ENCODE measurements at regions not wholly inside any gene's neighbourhood (a gene's known extent, or its start where the extent isn't known, plus 50 kb on each side); places are given as distances from the start of the nearest gene placed in this dataset.
A peak's percentile ranks its signal among the peaks of the same experiment; 100 is the strongest.

DNA sequence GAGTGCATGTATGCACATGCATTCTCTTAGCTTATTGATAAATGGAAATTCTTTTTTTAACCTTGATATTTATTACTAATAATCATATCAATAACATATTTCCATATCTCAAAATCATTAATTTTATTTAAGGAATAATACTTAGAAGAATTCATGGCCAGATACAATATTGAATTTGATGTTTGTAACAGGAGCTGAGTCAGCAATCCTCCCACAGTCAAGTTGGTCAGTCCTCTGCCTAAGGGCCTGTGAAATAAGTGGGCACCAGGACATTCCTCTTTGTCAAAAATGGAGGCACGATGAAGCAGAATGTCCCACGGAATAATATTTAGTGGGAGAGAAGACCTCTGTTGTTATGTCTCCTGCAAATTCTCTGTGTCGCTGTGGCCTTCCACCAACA lies 148.6 kb downstream of the LRRC70 start:
- DNase-seq (ENCODE audit: low read depth, low spot score): no peak
- Mint-ChIP-seq H3K36me3 (ENCODE audit: low read depth) (no peaks in the 10 kb centered on the region), H3K9me3 (peaks cover 5% of the 10 kb centered on the region), H3K4me1 (no peaks in the 10 kb centered on the region), H3K27ac (ENCODE audit: unreplicated experiment) (no peak overlapping the region), H3K4me3 (no peak overlapping the region), H3K27me3 (ENCODE audit: low read depth) (peaks cover 5% of the 10 kb centered on the region)
- TF ChIP-seq, protein P1, sequence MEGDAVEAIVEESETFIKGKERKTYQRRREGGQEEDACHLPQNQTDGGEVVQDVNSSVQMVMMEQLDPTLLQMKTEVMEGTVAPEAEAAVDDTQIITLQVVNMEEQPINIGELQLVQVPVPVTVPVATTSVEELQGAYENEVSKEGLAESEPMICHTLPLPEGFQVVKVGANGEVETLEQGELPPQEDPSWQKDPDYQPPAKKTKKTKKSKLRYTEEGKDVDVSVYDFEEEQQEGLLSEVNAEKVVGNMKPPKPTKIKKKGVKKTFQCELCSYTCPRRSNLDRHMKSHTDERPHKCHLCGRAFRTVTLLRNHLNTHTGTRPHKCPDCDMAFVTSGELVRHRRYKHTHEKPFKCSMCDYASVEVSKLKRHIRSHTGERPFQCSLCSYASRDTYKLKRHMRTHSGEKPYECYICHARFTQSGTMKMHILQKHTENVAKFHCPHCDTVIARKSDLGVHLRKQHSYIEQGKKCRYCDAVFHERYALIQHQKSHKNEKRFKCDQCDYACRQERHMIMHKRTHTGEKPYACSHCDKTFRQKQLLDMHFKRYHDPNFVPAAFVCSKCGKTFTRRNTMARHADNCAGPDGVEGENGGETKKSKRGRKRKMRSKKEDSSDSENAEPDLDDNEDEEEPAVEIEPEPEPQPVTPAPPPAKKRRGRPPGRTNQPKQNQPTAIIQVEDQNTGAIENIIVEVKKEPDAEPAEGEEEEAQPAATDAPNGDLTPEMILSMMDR (conservative IDR thresholded peaks at IDR 0.05): no peak

DNA sequence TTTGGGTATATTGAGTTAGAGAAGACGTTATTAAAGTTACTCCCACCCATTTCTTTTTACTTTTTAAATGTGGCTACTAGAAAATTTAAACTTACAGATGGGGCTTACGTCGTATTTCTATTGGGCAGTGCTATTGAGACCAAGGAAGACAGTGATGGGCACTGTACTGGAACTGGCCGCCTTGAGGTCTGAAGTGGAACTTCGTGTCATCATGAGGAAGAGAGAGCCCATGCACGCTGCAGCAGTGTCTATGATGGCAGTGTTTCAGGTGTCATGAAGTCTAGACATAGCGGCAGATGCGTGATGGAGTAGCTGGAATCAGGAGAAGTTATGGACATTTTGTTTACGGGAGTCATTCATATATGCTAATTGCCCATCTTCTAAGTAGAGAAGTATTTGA lies 143.7 kb downstream of the LRRC70 start:
- TF ChIP-seq, protein P1 (conservative IDR thresholded peaks at IDR 0.05): peak; percentile 27
- Mint-ChIP-seq H3K27ac (ENCODE audit: unreplicated experiment) (no peak overlapping the region), H3K9me3 (no peaks in the 10 kb centered on the region), H3K4me1 (peaks cover 27% of the 10 kb centered on the region), H3K27me3 (ENCODE audit: low read depth) (peaks cover 5% of the 10 kb centered on the region), H3K4me3 (no peak overlapping the region), H3K36me3 (ENCODE audit: low read depth) (no peaks in the 10 kb centered on the region)
- DNase-seq (ENCODE audit: low read depth, low spot score): no peak

DNA sequence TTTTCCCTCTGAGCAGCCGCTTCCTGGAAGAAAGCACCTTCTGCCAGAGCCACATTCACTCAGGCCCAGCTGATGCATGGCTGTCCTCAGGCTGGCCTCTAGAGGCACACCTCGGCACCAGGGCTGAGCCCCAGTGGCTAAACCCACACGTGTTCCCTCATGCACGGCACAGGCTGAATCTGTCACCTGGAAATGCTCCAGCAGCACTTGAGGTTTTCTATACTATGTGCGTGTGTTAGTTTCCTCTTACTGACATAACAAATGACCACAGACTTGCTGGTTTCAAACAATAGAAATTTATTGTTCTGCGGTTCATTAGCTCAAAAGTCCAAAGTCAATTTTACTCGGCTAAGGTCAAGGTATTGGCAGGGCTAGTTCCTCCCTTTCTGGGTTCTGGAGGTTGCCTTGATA lies 141.4 kb downstream of the LRRC70 start:
- Mint-ChIP-seq H3K27ac (ENCODE audit: unreplicated experiment) (no peak overlapping the region), H3K36me3 (ENCODE audit: low read depth) (no peaks in the 10 kb centered on the region), H3K4me1 (peaks cover 31% of the 10 kb centered on the region), H3K4me3 (no peak overlapping the region), H3K27me3 (ENCODE audit: low read depth) (peaks cover 5% of the 10 kb centered on the region), H3K9me3 (no peaks in the 10 kb centered on the region)
- peak; percentile 2 for DNase-seq (ENCODE audit: low read depth, low spot score)
- TF ChIP-seq, protein P1 (conservative IDR thresholded peaks at IDR 0.05): peak; percentile 51

DNA sequence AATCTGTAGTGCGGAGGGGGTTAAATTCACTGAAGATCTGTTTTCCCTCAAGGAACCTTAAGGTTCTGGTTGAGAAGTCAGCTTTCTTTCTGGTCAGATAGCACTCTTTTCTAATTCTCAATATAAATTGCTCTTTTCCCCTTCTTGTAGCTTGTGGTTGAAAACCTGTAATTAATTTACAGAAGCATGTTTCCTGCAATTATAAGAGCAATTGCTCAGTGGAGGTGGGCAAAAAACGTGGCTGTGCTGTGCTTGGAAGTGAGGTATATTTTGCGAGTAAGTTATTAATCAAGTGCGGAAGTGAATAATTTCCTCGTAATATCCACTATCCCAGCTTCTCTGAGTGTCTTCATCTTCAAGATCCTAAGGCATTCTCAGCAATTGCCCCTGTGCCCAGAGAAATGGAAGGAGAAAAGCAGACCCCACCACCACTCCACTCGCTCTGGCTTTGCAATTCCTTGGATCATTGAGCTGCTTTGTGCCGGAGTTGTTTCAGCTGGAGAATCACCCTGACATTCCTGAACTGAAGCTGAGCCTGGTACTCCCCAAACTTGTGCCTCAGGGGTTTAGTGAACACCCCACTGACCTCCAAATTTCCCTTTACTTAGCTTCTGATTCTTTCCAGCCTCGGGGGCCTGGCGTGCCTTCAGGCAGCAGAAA lies 140.6 kb downstream of the LRRC70 start:
- H3K27me3 Mint-ChIP-seq (ENCODE audit: low read depth): peaks cover 5% of the 10 kb centered on the region
- H3K9me3 Mint-ChIP-seq: no peaks in the 10 kb centered on the region
- no peak for DNase-seq (ENCODE audit: low read depth, low spot score)
- H3K27ac Mint-ChIP-seq (ENCODE audit: unreplicated experiment): no peak overlapping the region
- H3K4me1 Mint-ChIP-seq: peaks cover 31% of the 10 kb centered on the region
- TF ChIP-seq, protein P1 (conservative IDR thresholded peaks at IDR 0.05): no peak
- no peaks in the 10 kb centered on the region for H3K36me3 Mint-ChIP-seq (ENCODE audit: low read depth)
- no peak overlapping the region for H3K4me3 Mint-ChIP-seq

DNA sequence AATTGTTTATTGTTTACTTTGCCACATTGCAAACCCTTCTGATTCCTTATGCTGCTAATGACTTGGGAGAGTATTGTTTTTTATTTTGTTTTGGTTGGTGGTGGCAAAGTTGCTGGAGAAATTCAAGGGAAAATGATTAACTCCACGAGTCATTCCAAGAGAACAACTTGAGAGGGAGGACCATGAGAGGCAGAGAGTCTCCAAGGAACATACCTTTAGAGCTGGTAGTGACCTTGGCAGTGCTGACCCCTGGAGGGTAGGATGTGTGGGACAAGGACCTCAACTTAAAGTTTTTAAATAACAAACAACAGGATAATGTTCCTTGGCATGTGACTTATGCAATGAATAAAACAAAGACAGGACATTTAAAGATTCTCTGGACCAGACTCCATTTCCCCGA lies 139.7 kb downstream of the LRRC70 start:
- H3K9me3 Mint-ChIP-seq: no peaks in the 10 kb centered on the region
- no peak overlapping the region for H3K4me3 Mint-ChIP-seq
- H3K36me3 Mint-ChIP-seq (ENCODE audit: low read depth): no peaks in the 10 kb centered on the region
- H3K27ac Mint-ChIP-seq (ENCODE audit: unreplicated experiment): no peak overlapping the region
- peaks cover 31% of the 10 kb centered on the region for H3K4me1 Mint-ChIP-seq
- DNase-seq (ENCODE audit: low read depth, low spot score): no peak
- H3K27me3 Mint-ChIP-seq (ENCODE audit: low read depth): peaks cover 3% of the 10 kb centered on the region
- TF ChIP-seq, protein P1 (conservative IDR thresholded peaks at IDR 0.05): no peak
